NCI-H128 (cell line): ENCODE measurements at regions not wholly inside any gene's neighbourhood (a gene's known extent, or its start where the extent isn't known, plus 50 kb on each side); places are given as distances from the start of the nearest gene placed in this dataset.

Source experiments
- DNase-seq: peaks from one replicate; lab custom pipeline; 2025; ENCODE audit not compliant: unreplicated experiment; lab: John Stamatoyannopoulos, UW

DNA sequence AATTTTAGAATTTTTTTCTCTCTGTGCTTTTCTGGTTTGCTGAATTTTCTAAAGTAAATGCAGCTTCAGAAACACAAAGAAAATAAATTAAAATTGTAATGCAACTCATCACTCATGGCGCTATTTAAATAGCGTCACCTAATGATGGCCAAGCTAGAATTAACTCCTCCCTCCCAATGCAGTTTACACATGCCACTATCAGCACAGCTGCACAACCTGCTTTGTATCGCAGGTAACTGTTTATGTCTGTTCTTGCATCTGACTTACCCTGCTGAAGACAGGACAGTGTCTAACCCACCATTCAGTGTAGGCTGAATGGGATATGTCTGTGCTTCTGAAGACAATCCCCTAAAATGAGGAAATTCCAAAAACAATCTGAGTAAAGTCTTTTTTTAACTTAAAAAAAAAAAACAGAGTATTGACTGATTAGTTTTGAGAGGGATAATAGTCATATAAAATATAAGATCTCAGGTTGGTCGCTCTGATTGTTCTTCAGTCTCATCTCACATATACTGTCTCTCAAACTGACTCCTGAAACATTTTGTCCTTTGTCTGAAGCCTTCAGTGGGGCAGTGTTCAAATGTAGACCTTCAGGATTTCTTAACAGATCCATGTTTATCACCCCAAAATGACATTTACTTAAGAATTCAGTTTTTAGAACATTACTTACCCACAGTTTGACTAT lies 271.4 kb downstream of the ZEB2 start:
- no peak for DNase-seq

DNA sequence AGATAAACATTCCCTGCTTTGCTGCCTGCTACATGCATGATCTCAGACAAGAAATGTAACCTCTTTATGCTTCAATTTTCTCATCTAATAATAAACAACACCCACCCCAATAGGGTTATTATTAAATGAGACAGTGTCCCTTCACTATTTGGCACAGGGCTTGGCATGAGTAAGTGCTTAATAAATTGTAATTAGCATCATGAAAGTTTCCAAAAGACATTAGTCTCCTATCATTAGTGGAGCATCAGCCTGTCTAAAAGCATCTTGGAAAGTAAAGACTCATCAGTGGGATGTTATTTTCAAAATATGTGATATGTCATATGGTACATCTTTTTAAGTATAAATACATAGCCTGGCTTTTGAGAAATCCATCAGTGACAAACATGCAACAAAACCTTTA lies 275.0 kb downstream of the ZEB2 start:
- DNase-seq, result no peak

DNA sequence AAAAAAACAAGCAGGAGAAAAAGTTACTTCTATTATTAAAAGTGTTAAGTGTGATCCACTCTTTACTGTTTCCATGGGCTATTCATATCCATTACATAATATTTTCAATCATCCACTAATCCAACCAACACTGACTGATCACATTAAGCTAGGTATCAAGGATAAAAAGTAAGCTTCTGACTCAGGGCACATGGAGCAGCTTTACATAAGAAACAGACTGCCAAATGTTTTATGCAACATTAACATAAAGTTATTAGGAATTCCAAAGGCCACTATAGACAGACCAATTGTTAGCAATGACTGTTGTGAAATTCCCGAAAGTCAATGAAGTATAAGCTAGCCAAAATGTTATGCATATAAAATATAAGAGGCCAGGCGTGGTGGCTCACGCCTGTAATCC lies 277.6 kb downstream of the ZEB2 start:
- no peak for DNase-seq

DNA sequence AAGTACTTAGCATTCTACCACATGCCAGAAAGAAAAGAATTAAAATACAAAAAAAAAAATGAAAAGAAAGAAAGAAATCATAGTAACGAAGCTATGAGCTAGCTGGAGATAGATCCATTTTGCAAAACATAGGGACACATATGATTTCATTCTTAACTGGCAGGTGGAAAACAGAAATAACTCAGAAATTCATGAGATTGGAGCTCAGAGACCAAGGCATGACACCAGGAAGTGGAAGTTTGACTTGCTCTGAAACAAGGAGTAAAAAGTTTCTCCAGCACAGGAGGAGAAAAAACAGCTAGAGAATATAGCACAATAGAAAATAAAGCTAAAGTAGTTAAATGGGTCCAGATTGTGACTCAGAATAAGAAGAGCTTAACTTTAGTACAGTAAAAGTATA lies 278.1 kb downstream of the ZEB2 start:
- DNase-seq, result no peak

DNA sequence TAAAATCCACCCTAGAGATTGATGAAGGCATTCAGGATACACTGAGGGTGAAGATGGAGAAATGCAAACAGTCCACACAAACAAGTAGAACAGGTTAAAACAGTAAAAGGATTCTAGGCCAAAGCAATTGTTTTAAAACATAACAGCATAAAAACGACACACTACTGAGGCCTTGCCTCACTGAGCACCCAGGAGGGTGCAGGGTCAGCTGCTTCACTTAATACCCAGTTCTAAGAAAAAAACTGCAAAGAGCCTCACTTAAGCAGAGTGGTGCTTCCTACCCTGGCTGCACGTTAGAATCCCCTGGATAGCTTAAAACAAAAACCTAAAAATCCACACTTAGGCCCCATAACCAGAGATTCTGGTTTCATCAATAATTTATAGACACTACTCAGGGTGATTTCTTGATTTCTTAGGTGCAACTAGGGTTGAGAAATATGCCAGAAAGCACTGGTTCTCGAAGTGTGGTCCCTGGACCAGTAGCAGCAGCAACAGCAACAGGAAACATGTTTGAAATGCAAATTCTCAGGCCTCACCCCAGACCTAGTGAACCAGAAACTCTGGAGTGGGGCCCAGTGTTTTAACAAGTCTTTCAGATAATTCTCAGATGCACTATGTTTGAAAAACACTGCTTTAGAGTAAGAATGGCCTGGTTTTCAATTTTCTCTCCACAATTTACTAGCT lies 279.1 kb downstream of the ZEB2 start:
- no peak for DNase-seq

DNA sequence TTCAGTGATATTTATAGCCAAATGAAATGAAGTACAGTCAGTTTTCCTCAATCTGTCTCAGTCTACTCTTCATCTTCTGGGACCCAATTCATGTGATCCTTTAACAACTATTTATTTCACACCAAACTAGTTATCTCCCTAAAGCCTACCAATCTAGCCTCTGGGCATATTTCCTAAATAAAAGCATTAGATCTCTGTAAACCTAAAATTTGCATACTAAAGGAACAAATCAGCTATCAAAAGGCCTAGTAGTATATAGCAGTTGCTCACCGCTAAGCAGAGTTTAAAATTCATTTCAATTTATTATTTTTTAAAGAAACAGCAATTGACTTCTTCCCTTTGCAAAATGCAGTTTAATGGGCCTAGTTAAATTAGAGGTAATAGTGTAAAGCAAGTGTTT lies 280.2 kb downstream of the ZEB2 start:
- DNase-seq, result no peak

DNA sequence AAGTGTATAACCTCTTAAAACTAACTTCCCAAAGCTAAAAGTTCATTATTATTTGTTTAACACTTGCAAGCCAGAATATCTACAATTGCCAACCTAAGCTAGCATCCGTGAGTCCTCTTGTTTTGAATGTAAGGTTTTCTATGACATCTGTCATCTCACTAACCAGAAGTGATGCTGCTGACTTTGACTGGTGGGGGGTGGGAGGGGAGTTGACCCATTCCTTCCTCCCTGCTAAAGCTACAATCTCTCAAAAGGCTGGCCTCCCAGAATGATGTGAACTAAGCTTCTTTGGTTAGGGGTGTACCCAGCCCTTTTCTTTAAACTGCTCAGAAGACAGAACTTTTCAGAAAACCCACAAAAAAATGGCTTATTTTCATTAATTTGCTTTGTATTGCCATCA lies 280.6 kb downstream of the ZEB2 start:
- no peak for DNase-seq

DNA sequence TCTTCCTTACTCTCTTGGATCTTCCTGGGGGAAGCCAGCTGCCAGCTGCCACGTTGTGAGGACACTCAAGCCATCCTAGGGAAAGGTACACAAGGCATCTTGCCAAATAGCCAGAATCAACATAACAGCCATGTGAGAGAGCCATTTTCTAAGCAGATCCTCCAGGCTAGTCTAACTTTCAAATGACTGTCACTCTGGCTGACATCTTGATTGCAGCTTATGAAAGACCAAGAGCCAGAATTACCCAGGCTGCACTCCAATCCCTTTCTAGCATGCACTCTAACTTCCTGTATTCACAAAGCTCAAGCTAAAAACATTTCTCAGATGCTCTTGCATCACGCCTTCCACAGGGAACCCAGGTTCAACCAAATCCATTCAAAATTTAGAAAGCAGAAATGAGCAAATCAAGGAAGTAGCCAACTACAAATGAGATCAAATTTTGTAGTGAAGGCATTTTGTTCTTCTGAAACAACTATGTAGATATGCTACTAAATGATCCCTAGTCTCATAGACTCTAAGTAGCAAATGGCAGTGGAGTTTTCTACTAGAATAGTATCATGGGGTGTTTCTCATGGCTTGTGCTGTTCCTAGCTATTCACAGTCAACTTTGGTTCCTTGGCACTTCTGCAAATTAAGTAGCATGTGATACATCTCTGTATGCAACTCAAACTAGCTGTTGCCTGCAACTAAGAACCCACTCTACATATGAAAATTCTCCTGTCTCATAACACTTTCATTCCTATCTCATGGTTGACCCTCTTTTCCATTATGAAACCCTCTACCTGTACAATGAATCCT lies 281.9 kb downstream of the ZEB2 start:
- no peak for DNase-seq

DNA sequence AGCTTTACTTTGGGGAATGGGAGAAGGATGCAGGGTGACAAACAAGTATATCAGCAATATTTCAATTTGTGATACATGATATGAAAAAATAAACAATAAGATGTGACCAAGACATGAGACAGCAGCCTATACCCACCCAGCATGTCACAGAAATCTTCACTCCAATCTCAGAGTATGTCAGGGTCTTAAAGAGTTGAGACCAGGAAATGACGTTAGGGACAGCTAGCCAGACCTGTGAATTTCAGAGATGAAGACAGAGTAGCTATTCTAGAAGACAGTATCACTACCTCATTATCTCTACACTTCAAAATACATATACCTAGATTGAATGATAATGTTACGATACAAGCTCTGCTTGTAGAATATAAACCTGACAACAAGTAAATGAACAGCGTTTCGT lies 282.8 kb downstream of the ZEB2 start:
- DNase-seq, result no peak

DNA sequence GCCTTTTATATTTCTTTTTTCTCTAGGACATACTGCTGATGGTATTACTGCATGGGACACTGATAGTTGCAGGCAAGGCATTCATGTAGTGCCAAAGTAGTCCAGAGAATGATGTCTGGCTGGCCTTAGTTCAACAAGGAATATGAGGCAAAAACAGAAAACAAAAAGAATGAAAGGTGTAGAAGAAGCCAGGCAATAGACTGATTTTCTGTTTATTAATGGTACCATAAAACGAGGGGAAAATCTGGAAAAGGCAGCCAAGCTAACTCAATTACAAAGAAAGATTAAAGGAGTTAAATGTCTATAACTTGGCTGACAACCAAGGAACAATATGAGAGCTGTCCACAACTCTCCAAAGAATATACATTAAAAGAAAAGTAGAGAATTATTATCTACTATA lies 284.9 kb downstream of the ZEB2 start:
- no peak for DNase-seq

DNA sequence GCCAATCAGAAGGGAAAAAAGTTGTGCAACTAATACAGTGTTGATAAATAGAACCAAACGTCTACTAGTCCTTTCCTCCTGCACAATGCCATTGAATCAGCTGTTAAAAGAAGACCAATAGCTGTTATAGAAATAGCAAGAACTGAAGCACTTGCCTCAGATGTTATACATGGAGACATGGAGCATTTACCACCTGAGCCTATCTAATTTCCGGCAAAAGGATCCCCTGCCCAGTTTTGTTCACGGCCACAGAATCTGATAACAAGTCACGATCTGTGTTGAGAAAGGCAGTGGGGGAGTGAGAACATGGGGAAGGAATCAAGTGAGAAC lies 285.4 kb downstream of the ZEB2 start:
- no peak for DNase-seq

DNA sequence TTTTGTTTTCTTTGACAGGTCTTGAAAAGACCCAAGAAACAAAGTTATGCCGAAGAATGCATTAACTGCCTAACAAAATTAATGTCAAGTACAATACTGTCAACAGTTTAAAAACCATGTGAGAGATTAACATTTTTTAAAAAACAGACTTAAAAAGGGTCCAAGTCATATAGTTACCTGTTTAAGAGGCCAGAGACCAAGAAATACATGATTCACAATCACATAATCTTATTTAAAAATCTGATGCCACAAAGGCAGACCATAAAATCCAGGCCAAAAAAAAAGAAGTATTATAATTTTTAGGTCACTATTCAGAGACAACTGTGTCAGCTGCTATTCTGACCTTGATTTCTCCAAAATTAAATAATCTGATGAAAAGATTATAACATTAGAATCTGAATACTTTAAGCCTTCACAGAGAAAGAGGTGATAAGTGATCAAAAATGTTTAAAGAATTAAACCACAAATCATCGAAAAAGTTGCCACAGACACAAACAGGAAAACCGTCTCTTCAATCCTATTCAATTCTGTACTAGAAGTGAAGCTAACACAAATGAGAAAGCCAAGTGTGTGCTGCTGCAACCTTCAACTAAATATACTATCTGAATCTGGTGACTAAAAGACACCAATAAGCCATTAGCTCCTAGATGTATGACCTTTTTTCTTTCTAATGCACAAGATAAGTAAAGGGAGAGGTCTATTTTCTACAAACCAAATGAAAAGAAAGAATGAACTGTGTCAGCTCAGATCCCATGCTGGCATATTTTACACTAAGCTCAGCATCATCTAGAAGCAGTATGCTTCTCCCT lies 286.0 kb downstream of the ZEB2 start:
- no peak for DNase-seq

DNA sequence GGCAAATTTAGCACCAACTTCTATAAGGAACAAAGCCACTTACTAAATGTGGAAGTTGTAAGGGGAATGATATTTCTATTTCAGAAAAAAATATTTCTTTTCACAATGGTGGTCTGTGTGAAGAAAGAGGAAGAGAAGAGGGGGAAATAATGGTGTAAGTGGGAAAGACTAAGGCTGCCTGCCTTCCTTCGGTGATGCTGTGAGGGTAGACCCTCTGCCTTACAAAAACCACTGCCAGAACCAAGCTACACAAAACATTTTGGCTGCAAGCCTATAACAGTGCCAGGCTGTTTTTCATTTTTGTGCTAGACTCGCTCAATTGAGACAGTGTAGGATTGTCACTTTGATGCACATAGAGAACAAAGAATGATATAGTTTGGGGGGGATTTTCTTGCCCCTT lies 286.6 kb downstream of the ZEB2 start:
- no peak for DNase-seq

DNA sequence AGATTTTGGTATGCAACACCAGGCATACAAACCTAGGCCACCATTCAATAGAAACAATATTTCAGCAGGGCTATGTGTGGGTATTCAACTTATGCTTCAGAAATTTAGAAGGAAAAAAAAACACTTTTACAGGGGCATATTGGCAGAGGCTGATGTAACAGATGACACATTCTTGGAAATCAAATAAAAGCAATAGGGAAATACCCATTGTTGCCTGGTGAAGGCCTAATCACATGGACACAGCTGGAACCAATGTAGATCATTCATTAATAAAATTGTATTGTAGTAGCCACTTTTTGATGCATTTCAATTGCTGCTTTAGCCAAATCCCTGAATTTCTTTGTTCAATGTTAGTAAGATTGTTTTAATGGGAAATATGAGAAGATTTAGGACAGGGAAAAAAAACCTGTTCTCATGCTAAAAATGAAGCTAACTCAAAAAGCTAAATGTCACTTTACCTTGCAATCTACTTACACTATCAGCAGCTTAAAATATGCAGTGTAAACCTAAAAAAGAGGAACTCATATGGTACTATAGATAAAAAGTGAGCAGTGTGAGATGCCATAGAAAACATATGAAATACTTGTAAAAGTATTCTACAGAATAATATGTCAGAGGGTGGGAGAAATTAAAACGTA lies 289.4 kb downstream of the ZEB2 start:
- no peak for DNase-seq

DNA sequence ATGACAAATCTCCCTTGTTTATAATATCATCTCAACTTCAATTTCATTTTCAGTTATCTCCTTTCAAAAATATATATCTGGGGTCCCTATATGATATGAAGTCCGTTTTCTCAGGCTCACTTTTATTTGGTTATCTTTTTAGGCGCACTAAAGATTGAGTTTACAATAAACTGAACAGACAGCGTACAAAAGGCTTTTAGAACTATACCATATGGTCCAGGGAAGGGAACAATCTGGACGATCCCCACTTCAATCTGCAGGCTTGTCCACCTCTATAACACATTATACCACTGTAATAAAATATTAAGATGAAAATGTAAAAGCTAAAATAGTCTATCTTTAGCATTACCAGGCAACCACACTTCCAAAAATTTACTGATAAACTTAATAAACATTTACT lies 289.9 kb downstream of the ZEB2 start:
- DNase-seq, result no peak

DNA sequence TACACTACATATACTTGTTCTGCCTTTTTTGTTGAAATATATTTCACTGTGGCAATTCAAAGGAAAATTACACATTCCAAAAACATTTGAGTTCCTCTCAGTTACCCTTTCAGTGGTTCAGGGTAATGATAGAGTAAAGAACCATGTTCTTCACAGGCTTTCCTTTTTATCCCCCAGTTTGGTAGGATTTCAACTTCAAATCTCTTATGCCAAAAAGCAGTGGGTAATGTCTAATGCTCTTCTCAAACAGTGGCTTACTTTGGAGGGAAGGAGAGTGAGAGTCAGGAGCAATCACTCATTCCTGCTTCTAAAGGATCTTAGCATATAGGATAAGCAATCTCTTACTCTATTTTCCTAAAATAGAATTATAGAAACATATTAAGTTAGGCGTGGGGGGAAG lies 290.6 kb downstream of the ZEB2 start:
- DNase-seq, result no peak

DNA sequence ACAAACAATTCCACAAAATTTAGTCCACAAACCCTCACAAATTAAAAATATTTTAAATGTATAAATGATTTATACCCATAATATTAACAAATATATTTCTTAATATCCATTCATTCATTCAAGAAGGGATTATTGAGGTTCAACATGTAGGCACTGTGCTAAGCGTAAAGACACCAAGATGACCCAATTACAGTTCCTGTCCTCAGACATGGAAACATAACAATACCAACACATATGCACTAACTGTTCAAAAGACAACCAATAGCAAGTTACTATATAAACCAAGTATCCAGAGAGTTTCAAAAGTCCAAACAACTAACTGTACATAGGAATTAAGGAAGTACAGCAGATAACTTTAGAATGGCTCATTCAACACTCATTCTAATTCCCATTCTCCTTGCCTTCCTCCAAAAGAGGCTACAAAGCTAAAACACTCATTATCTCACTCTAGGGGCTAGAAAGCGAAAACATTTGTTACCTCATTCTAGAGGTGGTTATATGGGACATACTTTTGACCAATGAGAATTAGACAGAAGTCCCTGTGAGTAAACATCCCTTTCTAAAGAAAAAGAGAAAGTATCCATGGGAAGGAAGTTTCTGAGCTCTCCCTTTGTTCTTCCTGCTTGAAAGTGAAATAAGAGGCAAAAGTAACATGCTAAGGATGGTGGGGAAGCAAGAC lies 292.4 kb downstream of the ZEB2 start:
- no peak for DNase-seq

DNA sequence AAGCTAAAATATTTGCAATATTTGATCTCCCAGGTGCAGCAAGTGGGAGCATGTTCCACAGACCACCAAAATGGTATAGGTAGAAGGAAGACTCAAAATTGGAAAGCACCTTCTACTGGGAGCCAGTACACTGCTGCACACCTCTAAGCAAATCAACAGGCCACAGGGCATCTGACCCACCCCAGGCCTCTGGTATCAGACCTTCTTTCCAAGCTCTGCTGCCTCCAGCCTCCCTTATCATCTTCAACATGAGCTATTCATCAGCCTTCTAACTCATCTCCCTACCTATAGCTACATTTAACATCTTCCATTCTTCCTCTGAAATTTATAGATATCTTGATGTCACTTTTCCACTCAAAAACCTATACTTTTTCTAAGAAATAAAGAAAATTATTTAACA lies 294.8 kb downstream of the ZEB2 start:
- DNase-seq, result no peak

DNA sequence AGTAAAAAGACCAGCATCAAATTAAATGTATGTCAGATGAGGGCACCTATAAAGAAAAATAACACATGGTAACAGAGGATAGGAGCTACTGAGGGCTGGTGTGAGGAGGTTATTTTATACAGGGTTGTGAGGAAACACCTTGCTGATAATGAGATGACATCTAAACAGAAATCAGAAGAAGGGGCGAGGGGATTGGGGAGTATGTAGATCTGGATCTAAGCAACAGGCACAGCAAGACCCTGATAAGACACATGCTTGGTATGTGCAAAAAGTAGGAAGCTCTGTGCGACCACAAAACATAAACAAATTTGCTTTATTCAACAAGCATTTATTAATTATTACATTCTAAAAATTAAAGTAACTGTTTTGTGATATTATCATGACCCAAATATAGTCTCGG lies 295.4 kb downstream of the ZEB2 start:
- no peak for DNase-seq

DNA sequence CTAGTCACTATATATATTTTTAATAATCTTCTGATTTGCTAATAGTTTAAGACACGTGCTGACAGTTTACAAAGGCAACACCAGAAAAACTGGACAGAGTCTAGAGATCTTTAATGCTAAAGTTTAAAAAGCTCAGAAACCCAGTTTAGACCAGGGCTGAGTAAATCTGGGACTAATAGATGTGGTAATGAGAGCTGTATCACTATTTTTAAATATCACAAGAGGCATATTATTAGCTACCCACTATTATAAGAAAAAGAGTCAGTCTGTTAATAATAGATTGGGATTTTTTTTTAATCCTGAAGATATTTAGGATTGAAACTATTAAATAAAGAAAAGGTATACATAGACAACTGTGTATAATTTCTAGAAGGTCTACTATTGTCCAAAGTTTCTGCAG lies 299.9 kb downstream of the ZEB2 start:
- no peak for DNase-seq
